HG02981 (cell line): ENCODE measurements at regions not wholly inside any gene's neighbourhood (a gene's known extent, or its start where the extent isn't known, plus 50 kb on each side); places are given as distances from the start of the nearest gene placed in this dataset.

Source experiments
- ATAC-seq: cut with Tn5 transposase; IDR thresholded peaks from one replicate; pipeline ENCODE4 v1.9.1; 2021; ENCODE audit warnings: mild to moderate bottlenecking, moderate library complexity; ENCODE audit not compliant: unreplicated experiment

GRCh38 chr6:98094696-98095095, 739.7 kb upstream of the POU3F2 start:
- ATAC-seq = no peak

- ATAC-seq = no peak
Measured at GRCh38 chr6:98107801-98108200, 726.6 kb upstream of the POU3F2 start.

- ATAC-seq = no peak
Measured at GRCh38 chr6:98116455-98116854, 717.9 kb upstream of the POU3F2 start.

DNA sequence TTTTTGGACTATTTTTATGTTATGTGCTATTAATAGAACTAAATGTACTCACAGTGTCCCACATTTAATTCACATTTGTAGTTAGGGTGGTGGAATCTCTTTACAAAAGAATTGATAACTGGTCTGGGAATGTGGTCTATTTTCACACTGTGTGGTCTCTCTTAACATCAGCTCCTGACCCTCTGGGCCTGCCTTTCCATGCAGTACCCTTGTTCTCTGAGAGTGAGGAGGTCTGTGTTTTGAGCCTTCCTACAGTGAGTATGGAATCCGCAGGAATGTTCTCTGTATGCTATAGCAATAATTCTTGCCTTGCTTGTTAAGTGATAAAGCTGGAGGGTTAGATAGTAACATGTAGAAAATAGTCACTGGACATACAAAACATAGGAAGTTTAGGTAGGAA, 717.3 kb upstream of the POU3F2 start:
- ATAC-seq = no peak

GRCh38 chr6:98118397-98119045, 715.9 kb upstream of the POU3F2 start:
- no peak for ATAC-seq

- ATAC-seq = no peak
Measured at GRCh38 chr6:98124171-98124570, 710.2 kb upstream of the POU3F2 start.

GRCh38 chr6:98131290-98131990, 702.9 kb upstream of the POU3F2 start:
- ATAC-seq = no peak

DNA sequence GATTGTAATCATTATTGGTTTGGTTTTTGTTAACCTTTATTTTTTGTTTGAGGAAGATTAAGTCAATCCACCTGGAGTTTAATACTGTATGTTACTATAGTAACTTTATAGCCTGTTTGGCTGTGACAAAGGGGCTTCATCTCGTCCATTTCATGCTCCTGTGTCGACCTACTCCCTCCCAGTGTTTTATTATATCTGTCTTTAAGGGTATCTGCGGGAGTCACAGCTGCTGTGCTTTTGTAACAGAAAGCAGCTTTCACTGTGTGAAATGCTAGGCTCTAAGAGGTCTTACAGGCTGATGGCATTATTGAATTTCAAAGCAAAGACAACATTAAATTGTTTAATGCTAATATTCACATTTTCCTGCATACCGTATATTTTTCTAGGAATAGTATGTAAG, 698.0 kb upstream of the POU3F2 start:
- no peak for ATAC-seq

GRCh38 chr6:98137391-98137790, 697.0 kb upstream of the POU3F2 start:
- ATAC-seq = no peak

DNA sequence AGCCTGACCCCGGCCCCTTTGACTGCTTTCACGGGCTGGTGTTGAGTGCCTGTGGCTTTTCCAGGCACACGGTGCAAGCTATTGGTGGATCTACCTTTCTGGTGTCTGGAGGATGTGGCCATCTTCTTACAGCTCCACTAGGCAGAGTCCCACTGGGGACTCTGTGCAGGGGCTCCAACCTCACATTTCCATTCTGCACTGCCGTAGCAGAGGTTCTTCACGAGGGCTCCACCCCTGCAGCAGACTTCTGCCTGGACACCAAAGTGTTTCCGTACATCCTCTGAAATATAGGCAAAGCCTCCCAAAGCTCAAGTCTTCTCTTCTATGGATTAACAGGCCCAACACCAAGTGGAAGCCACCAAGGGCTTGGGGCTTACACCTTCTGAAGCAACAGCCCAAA, 691.5 kb upstream of the POU3F2 start:
- ATAC-seq = no peak

DNA sequence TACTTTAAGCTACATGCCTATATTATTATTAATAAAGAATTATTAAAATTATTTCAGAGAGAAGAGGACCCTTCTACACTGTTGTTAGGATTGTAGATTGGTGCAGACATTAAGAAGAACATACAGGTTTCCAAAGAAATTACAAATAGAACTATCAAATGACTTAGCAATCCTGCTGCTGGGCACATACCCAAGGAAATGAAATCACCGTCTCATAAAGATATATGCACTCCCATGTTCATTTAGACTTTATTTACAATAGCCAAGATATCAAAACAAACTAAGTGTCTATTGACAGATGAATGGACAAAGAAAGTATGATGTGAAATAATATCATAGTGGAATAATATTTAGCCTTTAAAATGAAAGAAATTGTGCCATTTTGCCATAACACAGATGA, 687.7 kb upstream of the POU3F2 start:
- ATAC-seq = no peak

- ATAC-seq = no peak
Measured at GRCh38 chr6:98156580-98156979, 677.8 kb upstream of the POU3F2 start.

DNA sequence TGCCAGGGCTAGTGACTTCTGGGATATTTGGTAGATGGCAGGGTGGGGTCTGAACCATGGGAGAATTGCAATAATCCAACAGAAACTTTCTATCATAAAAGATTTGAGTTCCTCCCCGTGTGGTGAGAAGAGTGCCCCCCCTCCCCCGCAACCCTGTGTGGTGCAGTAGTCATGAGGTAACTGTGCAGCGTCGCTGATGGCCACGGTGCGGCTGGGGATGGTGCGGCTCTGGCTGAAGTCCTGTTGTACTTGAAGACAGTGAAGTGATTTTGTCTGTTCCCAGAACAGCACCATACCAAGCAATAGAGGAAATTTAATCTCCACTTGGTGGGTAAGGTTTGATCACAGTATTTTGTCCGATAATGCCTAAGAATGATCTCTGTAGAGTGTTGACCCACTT, 654.8 kb upstream of the POU3F2 start:
- ATAC-seq = no peak

- no peak for ATAC-seq
Measured at GRCh38 chr6:98200084-98200483, 634.3 kb upstream of the POU3F2 start.

GRCh38 chr6:98203170-98203806, 631.1 kb upstream of the POU3F2 start:
- ATAC-seq = no peak

DNA sequence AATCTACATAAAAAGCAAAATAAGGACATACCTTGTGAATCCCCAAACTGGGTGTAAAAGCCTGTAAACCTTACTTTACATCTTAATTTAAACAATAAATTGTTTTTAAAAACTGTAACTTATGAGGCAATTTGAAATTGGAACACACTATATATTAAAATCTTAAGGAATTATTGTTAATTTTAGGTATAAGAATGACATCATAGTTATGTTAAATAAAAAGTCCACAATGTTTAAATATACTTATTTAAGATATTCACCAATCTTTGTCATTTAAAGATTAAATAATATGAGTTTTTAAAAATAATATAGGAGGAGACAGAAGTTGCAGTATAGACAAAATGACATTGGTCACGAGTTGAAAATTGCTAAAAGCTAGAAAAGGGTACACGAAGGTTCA, 621.9 kb upstream of the POU3F2 start:
- no peak for ATAC-seq

- no peak for ATAC-seq
Measured at GRCh38 chr6:98215531-98215930, 618.8 kb upstream of the POU3F2 start.

DNA sequence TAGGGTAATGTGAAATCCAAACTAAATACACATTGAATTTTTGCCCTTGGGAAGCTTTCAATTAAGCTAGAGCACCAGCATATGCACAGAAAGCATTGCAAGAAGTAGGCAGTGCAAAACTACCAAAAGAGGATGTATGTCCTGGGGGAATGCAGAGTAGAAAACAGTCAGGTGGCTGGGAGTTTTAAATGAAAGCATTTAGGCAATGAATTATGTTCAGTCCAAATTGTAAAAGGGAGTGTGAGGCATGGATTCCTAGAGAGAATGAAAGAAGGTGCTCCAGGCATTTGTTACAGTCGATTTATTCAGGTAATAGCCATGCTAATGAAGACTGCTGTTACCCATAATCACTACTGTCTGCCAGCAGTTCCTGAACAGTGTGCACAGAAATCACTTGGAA, 604.1 kb upstream of the POU3F2 start:
- no peak for ATAC-seq

DNA sequence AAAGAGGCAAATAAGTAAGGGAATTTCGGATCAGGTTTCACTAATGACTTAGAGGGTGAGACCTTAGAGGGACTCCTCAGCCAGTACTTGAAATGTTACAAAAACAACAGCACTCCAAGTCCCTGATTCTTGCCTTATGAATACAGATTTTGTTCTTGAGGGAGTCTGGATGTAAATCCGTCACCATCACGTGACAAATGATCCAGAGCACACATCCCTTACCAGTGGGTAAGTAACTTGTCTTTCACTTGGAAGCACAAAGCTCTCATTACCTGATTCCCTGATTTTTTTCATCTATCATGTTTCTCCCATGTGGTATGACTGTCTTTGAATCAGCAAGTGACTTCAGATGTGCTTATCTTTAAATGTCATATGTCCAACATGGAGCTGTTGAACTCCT, 595.3 kb upstream of the POU3F2 start:
- ATAC-seq = no peak

DNA sequence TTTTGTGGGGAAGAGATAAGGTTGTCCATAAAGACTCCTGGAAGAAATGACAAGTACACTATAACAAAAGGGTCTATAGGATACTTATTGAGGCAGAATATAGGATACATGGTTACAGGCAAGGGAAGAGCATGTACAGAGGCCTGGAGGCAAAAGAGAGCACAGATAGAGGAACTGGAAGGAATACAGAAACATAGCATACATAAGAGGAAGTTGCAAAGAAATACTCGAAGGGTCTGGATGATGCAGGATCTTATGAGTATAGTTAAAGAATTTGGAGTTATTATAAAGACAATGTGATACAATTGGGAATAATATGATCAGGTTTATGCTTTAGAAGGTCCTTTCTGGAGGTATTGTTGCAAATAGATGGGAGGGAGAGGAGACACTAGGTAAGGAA, 592.7 kb upstream of the POU3F2 start:
- no peak for ATAC-seq

- ATAC-seq = no peak
Measured at GRCh38 chr6:98254624-98255023, 579.8 kb upstream of the POU3F2 start.

DNA sequence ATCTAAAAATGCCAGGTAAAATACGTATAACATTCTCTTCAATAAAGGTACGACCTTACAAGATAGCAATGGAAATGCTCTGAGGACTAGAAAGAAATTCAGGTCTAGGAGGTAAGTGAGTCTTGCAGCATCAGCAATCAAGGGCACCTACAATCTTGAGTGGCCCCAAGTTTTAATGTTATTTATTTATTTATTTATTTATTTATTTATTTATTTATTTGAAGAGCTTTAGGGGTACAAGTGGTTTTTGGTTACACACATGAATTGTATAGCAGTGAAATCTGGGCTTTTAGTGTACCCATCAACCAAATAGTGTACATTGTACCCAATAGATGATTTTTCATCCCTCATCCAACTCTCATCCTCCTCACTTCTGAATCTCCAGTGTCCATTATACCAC, 574.0 kb upstream of the POU3F2 start:
- no peak for ATAC-seq
